H1 (cell line): ENCODE measurements at regions not wholly inside any gene's neighbourhood (a gene's known extent, or its start where the extent isn't known, plus 50 kb on each side); places are given as distances from the start of the nearest gene placed in this dataset.
A peak's percentile ranks its signal among the peaks of the same experiment; 100 is the strongest.

Experiments used
- CTCF ChIA-PET: fragments of 300-600 bp; sonication (Branson Sonifier 250); formaldehyde crosslinking; loops from one replicate; lab custom pipeline; 2021; ENCODE audit not compliant: partially characterized antibody; lab: Charles Lee
- POLR2A ChIA-PET: fragments of 300-600 bp; sonication (Branson Sonifier 250); formaldehyde crosslinking; loops from one replicate; lab custom pipeline; 2021; ENCODE audit warnings: inconsistent platforms; ENCODE audit not compliant: partially characterized antibody; lab: Charles Lee
- DNase-seq, 2 experiments: peaks; one replicate each; pipeline versions ENCODE4 v3.0.0 to v3.0.0-alpha.2; 2010 to 2022; ENCODE audit warnings: low spot score in 2 of 2, low read depth in 1 of 2, mixed read lengths in 1 of 2
- FAIRE-seq: peaks from 2 replicates; lab custom pipeline; 2011; peaks lifted over from hg19 to GRCh38; lab: Jason Lieb, UNC
- H2AFZ ChIP-seq: 2 replicates; pipeline ENCODE4 v1.8.1; 2012; ENCODE audit warnings: low read length, inconsistent platforms
- H2AK5ac ChIP-seq: 2 replicates; pipeline ENCODE4 v1.6.1; 2013; ENCODE audit warnings: low read depth, low read length
- H2BK120ac ChIP-seq: replicated peaks from 2 replicates; pipeline ENCODE3; 2013; ENCODE audit warnings: low read depth, low read length, inconsistent platforms
- H2BK12ac ChIP-seq: 2 replicates; pipeline ENCODE4 v1.6.1; 2013; ENCODE audit warnings: low read depth, low read length
- H2BK15ac ChIP-seq: 2 replicates; pipeline ENCODE4 v1.6.1; 2013; ENCODE audit warnings: low read length
- H2BK20ac ChIP-seq: 2 replicates; pipeline ENCODE4 v1.6.1; 2013; ENCODE audit warnings: low read length
- H2BK5ac ChIP-seq: 2 replicates; pipeline ENCODE4 v1.6.1; 2013; ENCODE audit warnings: low read depth, low read length
- H3K14ac ChIP-seq: 2 replicates; pipeline ENCODE4 v1.6.1; 2013; ENCODE audit warnings: inconsistent platforms; ENCODE audit not compliant: insufficient read length
- H3K18ac ChIP-seq: 2 replicates; pipeline ENCODE4 v1.6.1; 2013; ENCODE audit warnings: low read length; ENCODE audit errors: extremely low read depth
- H3K23ac ChIP-seq: 2 replicates; pipeline ENCODE4 v1.6.1; 2013; ENCODE audit warnings: inconsistent platforms; ENCODE audit not compliant: insufficient read length
- H3K23me2 ChIP-seq: 2 replicates; pipeline ENCODE4 v1.6.1; 2013; ENCODE audit warnings: low read depth, low read length
- H3K27ac ChIP-seq: 2 replicates; pipeline ENCODE4 v1.6.1; 2011; ENCODE audit warnings: low read depth, low read length, inconsistent platforms
- H3K27me3 ChIP-seq, 4 experiments: replicated peaks in 1 of 4; 1 replicate in 1 of 4; 2 replicates in 3 of 4; pipeline versions ENCODE4 v1.6.1 to v1.8.1; 2011 to 2013; ENCODE audit warnings: low read length in 3 of 4, mild to moderate bottlenecking in 3 of 4, inconsistent platforms in 2 of 4, mixed read lengths in 2 of 4, moderate library complexity in 1 of 4; ENCODE audit not compliant: control insufficient read depth in 3 of 4, insufficient read depth in 3 of 4; ENCODE audit errors: extremely low read depth in 1 of 4
- H3K36me3 ChIP-seq, 4 experiments: 2 replicates each; pipeline versions ENCODE4 v1.6.1 to v1.8.1; 2011 to 2013; ENCODE audit warnings: mild to moderate bottlenecking in 4 of 4, low read length in 3 of 4, moderate library complexity in 2 of 4, control low read depth in 1 of 4, inconsistent platforms in 1 of 4; ENCODE audit not compliant: insufficient read depth in 4 of 4, control insufficient read depth in 2 of 4
- H3K4ac ChIP-seq: replicated peaks from 2 replicates; pipeline ENCODE3; 2013; ENCODE audit warnings: low read length, low read depth, mixed read lengths, inconsistent platforms; ENCODE audit not compliant: insufficient read length
- H3K4me1 ChIP-seq, 4 experiments: replicated peaks in 1 of 4; 1 replicate in 1 of 4; 2 replicates in 3 of 4; pipeline versions ENCODE4 v1.6.1 to v1.8.1; 2011 to 2013; ENCODE audit warnings: low read length in 3 of 4, inconsistent platforms in 2 of 4, mixed read lengths in 1 of 4; ENCODE audit not compliant: insufficient read depth in 4 of 4, control insufficient read depth in 3 of 4
- H3K4me2 ChIP-seq, 2 experiments: 2 replicates each; pipeline versions ENCODE4 v1.6.1 to v1.8.1; 2011 to 2013; ENCODE audit warnings: low read depth in 2 of 2, low read length in 2 of 2, control low read depth in 1 of 2, inconsistent platforms in 1 of 2, mild to moderate bottlenecking in 1 of 2; ENCODE audit not compliant: insufficient read depth in 1 of 2
- H3K4me3 ChIP-seq, 4 experiments: fragments of 200-600, 300-600 bp in 1 of 4; sonication (generic), shearing (Covaris generic), sonication (Bioruptor Twin) in 1 of 4; 2 replicates each; pipeline versions ENCODE4 v1.5.1 to v1.8.1; 2011 to 2016; ENCODE audit warnings: low read length in 4 of 4, low read depth in 3 of 4, control low read depth in 2 of 4, inconsistent platforms in 2 of 4, mild to moderate bottlenecking in 2 of 4, mixed read lengths in 1 of 4, moderate library complexity in 1 of 4; ENCODE audit not compliant: insufficient read depth in 2 of 4; ENCODE audit errors: extremely low read depth in 1 of 4
- H3K56ac ChIP-seq: replicated peaks from 2 replicates; pipeline ENCODE3; 2013; ENCODE audit warnings: low read depth, mild to moderate bottlenecking, mixed read lengths, low read length, inconsistent platforms; ENCODE audit not compliant: insufficient read length
- H3K79me1 ChIP-seq: 2 replicates; pipeline ENCODE4 v1.6.1; 2013; ENCODE audit warnings: low read depth, low read length, control low read depth
- H3K79me2 ChIP-seq, 2 experiments: 2 replicates each; pipeline versions ENCODE4 v1.6.1 to v1.8.1; 2012 to 2013; ENCODE audit warnings: low read length in 2 of 2, mild to moderate bottlenecking in 2 of 2, inconsistent platforms in 1 of 2; ENCODE audit not compliant: insufficient read depth in 2 of 2, control insufficient read depth in 1 of 2
- H3K9ac ChIP-seq, 4 experiments: replicated peaks in 1 of 4; 1 replicate in 1 of 4; 2 replicates in 3 of 4; pipeline versions ENCODE4 v1.6.1 to v1.8.1; 2011 to 2013; ENCODE audit warnings: low read depth in 3 of 4, low read length in 3 of 4, control low read depth in 2 of 4, mild to moderate bottlenecking in 2 of 4, moderate library complexity in 2 of 4, inconsistent platforms in 1 of 4; ENCODE audit errors: extremely low read depth in 1 of 4
- H3K9me3 ChIP-seq, 2 experiments: 2 replicates each; pipeline versions ENCODE4 v1.6.1 to v1.8.1; 2012 to 2013; ENCODE audit warnings: mild to moderate bottlenecking in 2 of 2, moderate library complexity in 2 of 2, control low read depth in 1 of 2, inconsistent platforms in 1 of 2, low read depth in 1 of 2, low read length in 1 of 2, mixed read lengths in 1 of 2; ENCODE audit not compliant: insufficient read depth in 2 of 2
- H4K20me1 ChIP-seq, 2 experiments: replicated peaks in 1 of 2; 2 replicates each; pipeline versions ENCODE3 to v1.8.1; 2011 to 2013; ENCODE audit warnings: inconsistent platforms in 2 of 2, low read length in 2 of 2, mild to moderate bottlenecking in 1 of 2; ENCODE audit not compliant: insufficient read depth in 2 of 2, control insufficient read depth in 1 of 2
- H4K5ac ChIP-seq: 2 replicates; pipeline ENCODE4 v1.6.1; 2013; ENCODE audit warnings: low read length, low read depth, mixed read lengths, inconsistent platforms; ENCODE audit not compliant: insufficient read length
- H4K8ac ChIP-seq: 2 replicates; pipeline ENCODE4 v1.8.0; 2013; ENCODE audit warnings: mild to moderate bottlenecking, moderate library complexity, low read length, inconsistent platforms; ENCODE audit not compliant: insufficient read depth; ENCODE audit errors: extremely low read depth
- H4K91ac ChIP-seq: replicated peaks from 2 replicates; pipeline ENCODE3; 2013; ENCODE audit warnings: low read length, mixed read lengths, inconsistent platforms; ENCODE audit not compliant: insufficient read length
- CBX5 ChIP-seq: fragments of 300-800, 300-1000 bp; sonication (generic); IDR thresholded peaks from 2 replicates; pipeline ENCODE4 v1.7.1; 2016; ENCODE audit warnings: antibody characterized with exemption, low read length, low read depth
- CHD2 ChIP-seq: IDR thresholded peaks from 2 replicates; pipeline ENCODE4 v1.6.1; 2012; ENCODE audit warnings: low read length, improper control_type of control experiment
- CREB1 ChIP-seq: IDR thresholded peaks from 2 replicates; pipeline ENCODE4 v1.6.1; 2012; ENCODE audit warnings: inconsistent platforms
- FOSL1 ChIP-seq: IDR thresholded peaks from 2 replicates; pipeline ENCODE4 v1.6.1; 2011; ENCODE audit warnings: mild to moderate bottlenecking, low read depth, low read length, moderate library complexity; ENCODE audit not compliant: insufficient read depth
- POU5F1 ChIP-seq: IDR thresholded peaks from 2 replicates; pipeline ENCODE4 v1.6.1; 2011; ENCODE audit warnings: low read depth, mild to moderate bottlenecking, low read length, moderate library complexity
- SAP30 ChIP-seq: fragments of 300-600 bp; sonication (generic); IDR thresholded peaks from 2 replicates; pipeline ENCODE4 v1.7.1; 2012; ENCODE audit warnings: low read length, moderate library complexity, mild to moderate bottlenecking, inconsistent platforms; ENCODE audit not compliant: insufficient read depth, insufficient replicate concordance
- SIRT6 ChIP-seq: IDR thresholded peaks from one replicate; pipeline ENCODE4 v1.7.1; 2012; ENCODE audit warnings: low read length, inconsistent platforms
- SP2 ChIP-seq: IDR thresholded peaks from 2 replicates; pipeline ENCODE4 v1.6.1; 2012; ENCODE audit warnings: mild to moderate bottlenecking, low read length, inconsistent platforms
- SRF ChIP-seq: IDR thresholded peaks from 2 replicates; pipeline ENCODE4 v1.6.1; 2011; ENCODE audit warnings: mild to moderate bottlenecking, low read depth, low read length, moderate library complexity
- TAF7 ChIP-seq: optimal IDR thresholded peaks from 2 replicates; pipeline ENCODE3; 2011; ENCODE audit warnings: low read depth, mild to moderate bottlenecking, inconsistent platforms, low read length, moderate library complexity, borderline replicate concordance
- YY1 ChIP-seq: IDR thresholded peaks from 2 replicates; pipeline ENCODE4 v1.6.1; 2011; ENCODE audit warnings: low read depth, mild to moderate bottlenecking, low read length
- WGBS, 2 experiments: shearing (Covaris generic) in 1 of 2; methylation state at CpG; one replicate each; pipeline versions ENCODE4 v1.1.6 to v1.1.7; 2013 to 2015; ENCODE audit warnings: low lambda C conversion rate in 2 of 2, mixed read lengths in 2 of 2, inconsistent platforms in 1 of 2, low coverage in 1 of 2, missing lambda C conversion rate in 1 of 2; ENCODE audit not compliant: insufficient replicate concordance in 2 of 2, insufficient coverage in 1 of 2, insufficient read length in 1 of 2; ENCODE audit errors: extremely low coverage in 1 of 2, missing lambda C conversion rate in 1 of 2; 5-methylcytosine and 5-hydroxymethylcytosine counted together
- TF ChIP-seq, protein P1 (sequence below): IDR thresholded peaks from 2 replicates; pipeline ENCODE4 v1.6.1; 2012; ENCODE audit warnings: inconsistent platforms

DNA sequence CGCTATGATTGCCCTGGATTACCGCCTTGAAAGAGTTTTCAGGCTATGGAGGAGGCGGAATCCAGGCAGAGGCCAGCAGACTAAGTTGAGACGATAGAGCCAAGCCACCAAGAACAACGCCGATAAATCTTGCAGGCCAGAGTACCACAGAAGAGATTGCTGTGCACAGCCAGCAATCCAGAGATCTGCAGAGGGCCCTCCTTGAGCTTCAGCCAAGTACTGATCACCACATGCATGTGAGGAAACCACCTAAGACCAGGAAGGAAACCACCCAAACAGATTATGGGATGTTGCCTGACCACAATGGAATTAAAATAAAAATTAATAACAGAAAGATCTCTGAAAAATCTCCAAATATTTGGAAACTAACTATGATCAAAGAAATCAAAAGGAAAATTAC, 74.9 kb downstream of the GCNT4 start:
- no peak overlapping the region for H3K4ac ChIP-seq
- H4K5ac ChIP-seq, result no peak overlapping the region
- H3K27me3 ChIP-seq, result no peaks in the 10 kb centered on the region
- H3K79me1 ChIP-seq, result no peaks in the 10 kb centered on the region
- no peaks in the 10 kb centered on the region for H4K20me1 ChIP-seq
- H3K36me3 ChIP-seq, result no peaks in the 10 kb centered on the region
- no peak overlapping the region for H2AK5ac ChIP-seq
- no peak overlapping the region for H2BK5ac ChIP-seq
- no peak overlapping the region for H3K4me2 ChIP-seq
- H3K56ac ChIP-seq, result no peak overlapping the region
- no peak overlapping the region for H3K9ac ChIP-seq
- 0 out of 7 replicates have a peak, but pooled peaks cover 0 to 5% (median 0%) of the 10 kb centered on the region in 4 experiments for H3K4me1 ChIP-seq
- no peak overlapping the region for H2BK20ac ChIP-seq
- no peak for FAIRE-seq
- no peak for TF ChIP-seq SP2
- TF ChIP-seq FOSL1, result no peak
- no peak for TF ChIP-seq POU5F1
- no peak for TF ChIP-seq SIRT6
- TF ChIP-seq YY1, result no peak
- TF ChIP-seq, protein P1, sequence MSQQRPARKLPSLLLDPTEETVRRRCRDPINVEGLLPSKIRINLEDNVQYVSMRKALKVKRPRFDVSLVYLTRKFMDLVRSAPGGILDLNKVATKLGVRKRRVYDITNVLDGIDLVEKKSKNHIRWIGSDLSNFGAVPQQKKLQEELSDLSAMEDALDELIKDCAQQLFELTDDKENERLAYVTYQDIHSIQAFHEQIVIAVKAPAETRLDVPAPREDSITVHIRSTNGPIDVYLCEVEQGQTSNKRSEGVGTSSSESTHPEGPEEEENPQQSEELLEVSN, result no peak
- no peak for TF ChIP-seq TAF7
- no peak for TF ChIP-seq CBX5
- no peak for TF ChIP-seq CREB1
- no peak for TF ChIP-seq CHD2
- TF ChIP-seq SAP30, result no peak
- no peak for TF ChIP-seq SRF
- POLR2A ChIA-PET, result no interaction called here
- H3K79me2 ChIP-seq, result no peaks in the 10 kb centered on the region
- H3K23me2 ChIP-seq, result no peaks in the 10 kb centered on the region
- no peak overlapping the region for H3K4me3 ChIP-seq
- H2BK15ac ChIP-seq, result no peak overlapping the region
- CTCF ChIA-PET, result interaction anchor here (1.2 kb wide), 1 partner anchor 73 kb away, joined by 4 read pairs; no protein-coding TSS in a partner anchor
- H2BK12ac ChIP-seq, result no peak overlapping the region
- H3K27ac ChIP-seq, result no peak overlapping the region
- no peak overlapping the region for H2BK120ac ChIP-seq
- no peak for DNase-seq
- WGBS, 2 experiments, result 92% methylated on average over 6 of the region's 6 CpGs; no CpG with 5 or more reads in 1 of the 2 experiments
- no peak overlapping the region for H4K91ac ChIP-seq
- no peak overlapping the region for H4K8ac ChIP-seq
- peak overlapping the region; percentile 79; the same call in 1 of the 2 replicates for H2AFZ ChIP-seq
- peaks cover 4 to 8% of the 10 kb centered on the region in 2 experiments; a peak in 1 of 4 replicates for H3K9me3 ChIP-seq
- no peak overlapping the region for H3K18ac ChIP-seq
- H3K23ac ChIP-seq, result no peak overlapping the region
- H3K14ac ChIP-seq, result no peak overlapping the region
